SK-N-SH (cell line): ENCODE measurements at regions not wholly inside any gene's neighbourhood (a gene's known extent, or its start where the extent isn't known, plus 50 kb on each side); places are given as distances from the start of the nearest gene placed in this dataset.

Experiments
- CTCF ChIA-PET: fragments of 300-600, 350-600 bp; formaldehyde crosslinking; extraction: SDS; loops from one replicate; lab custom pipeline; 2021; lab: Yijun Ruan, JAX
- POLR2A ChIA-PET: fragments of 350-600 bp; sonication (Branson Sonifier 250); formaldehyde crosslinking; extraction: SDS; loops from one replicate; lab custom pipeline; 2020; ENCODE audit warnings: antibody characterized with exemption, inconsistent platforms; lab: Yijun Ruan, JAX
- DNase-seq: peaks from one replicate; pipeline ENCODE4 v3.0.0; 2012
- H2AFZ ChIP-seq: fragments of 200-600 bp; sonication (generic); 2 replicates; pipeline ENCODE4 v1.8.1; 2016; ENCODE audit warnings: antibody characterized with exemption, mild to moderate bottlenecking, low read depth
- H3F3A ChIP-seq: fragments of 200-600 bp; sonication (generic); replicated peaks from 2 replicates; pipeline ENCODE3; 2016; ENCODE audit warnings: antibody characterized with exemption, mild to moderate bottlenecking; ENCODE audit not compliant: insufficient read depth
- H3K27ac ChIP-seq, 2 experiments: fragments of 200-500 bp in 1 of 2; fragments of 200-600 bp in 1 of 2; sonication (Bioruptor generic) in 1 of 2; sonication (generic), shearing (Covaris generic) in 1 of 2; 2 replicates each; pipeline versions ENCODE4 v1.5.1 to v1.6.1; 2014 to 2016; ENCODE audit warnings: low read depth in 2 of 2, inconsistent platforms in 1 of 2, low read length in 1 of 2, mild to moderate bottlenecking in 1 of 2, mixed read lengths in 1 of 2
- H3K27me3 ChIP-seq: fragments of 200-600 bp; sonication (generic), shearing (Covaris generic); 2 replicates; pipeline ENCODE4 v1.6.1; 2016; ENCODE audit warnings: mixed run types; ENCODE audit not compliant: insufficient read depth
- H3K36me3 ChIP-seq, 2 experiments: fragments of 200-500 bp in 1 of 2; fragments of 200-600 bp in 1 of 2; sonication (Bioruptor generic) in 1 of 2; sonication (generic) in 1 of 2; replicated peaks in 1 of 2; 2 replicates each; pipeline versions ENCODE3 to v1.5.1; 2014 to 2016; ENCODE audit warnings: low read length in 1 of 2, mild to moderate bottlenecking in 1 of 2; ENCODE audit not compliant: insufficient read depth in 2 of 2, control insufficient read depth in 1 of 2
- H3K4me1 ChIP-seq, 2 experiments: fragments of 200-500 bp in 1 of 2; fragments of 200-600 bp in 1 of 2; sonication (Bioruptor generic) in 1 of 2; sonication (generic), shearing (Covaris generic) in 1 of 2; 2 replicates each; pipeline versions ENCODE4 v1.5.1 to v1.6.1; 2014 to 2016; ENCODE audit warnings: low read depth in 1 of 2, low read length in 1 of 2, mixed run types in 1 of 2; ENCODE audit not compliant: insufficient read depth in 2 of 2, control insufficient read depth in 1 of 2
- H3K4me2 ChIP-seq: fragments of 200-600 bp; sonication (generic), shearing (Covaris generic); 2 replicates; pipeline ENCODE4 v1.6.1; 2017; ENCODE audit warnings: mixed run types
- H3K4me3 ChIP-seq, 2 experiments: fragments of 200-500 bp in 1 of 2; fragments of 200-600 bp in 1 of 2; sonication (Bioruptor generic) in 1 of 2; sonication (generic), shearing (Covaris generic) in 1 of 2; 2 replicates each; pipeline versions ENCODE4 v1.5.1 to v1.8.1; 2014 to 2016; ENCODE audit warnings: low read depth in 2 of 2, inconsistent platforms in 1 of 2, low read length in 1 of 2, mild to moderate bottlenecking in 1 of 2, mixed read lengths in 1 of 2, moderate library complexity in 1 of 2
- H3K79me2 ChIP-seq: fragments of 200-600 bp; sonication (generic); 2 replicates; pipeline ENCODE4 v1.8.1; 2017; ENCODE audit warnings: mild to moderate bottlenecking; ENCODE audit not compliant: insufficient read depth
- H3K9ac ChIP-seq: fragments of 200-600 bp; sonication (generic); 2 replicates; pipeline ENCODE4 v1.6.1; 2017; ENCODE audit warnings: mixed run types
- H3K9me2 ChIP-seq: fragments of 200-600 bp; sonication (generic); 2 replicates; pipeline ENCODE4 v1.6.1; 2017; ENCODE audit warnings: mixed run types
- H3K9me3 ChIP-seq: fragments of 200-600 bp; sonication (generic); 2 replicates; pipeline ENCODE4 v1.6.1; 2017; ENCODE audit warnings: mixed run types, mild to moderate bottlenecking, moderate library complexity
- H4K20me1 ChIP-seq: fragments of 200-600 bp; sonication (generic); 2 replicates; pipeline ENCODE4 v1.6.1; 2017; ENCODE audit warnings: mild to moderate bottlenecking, mixed run types; ENCODE audit not compliant: insufficient read depth
- CTCF ChIP-seq: fragments of 200-600 bp; sonication (generic); IDR thresholded peaks from 2 replicates; pipeline ENCODE4 v1.6.1; 2017; ENCODE audit warnings: antibody characterized with exemption, mild to moderate bottlenecking, moderate library complexity
- ELF1 ChIP-seq: IDR thresholded peaks from 2 replicates; pipeline ENCODE4 v1.4.0; 2012
- EZH2phosphoT487 ChIP-seq: fragments of 200-600 bp; sonication (generic); IDR thresholded peaks from 2 replicates; pipeline ENCODE4 v1.6.1; 2017; ENCODE audit warnings: low read depth, mixed run types, mild to moderate bottlenecking, antibody characterized with exemption, moderate library complexity, borderline replicate concordance
- FOSL2 ChIP-seq: IDR thresholded peaks from 2 replicates; pipeline ENCODE4 v1.4.0; 2012; ENCODE audit warnings: low read depth, mild to moderate bottlenecking, moderate library complexity, borderline replicate concordance
- FOXJ3 ChIP-seq: sonication (generic); formaldehyde crosslinking; IDR thresholded peaks from 2 replicates; pipeline ENCODE4 v1.5.1; 2020; ENCODE audit warnings: mild to moderate bottlenecking, missing genetic modification reagents
- FOXM1 ChIP-seq: IDR thresholded peaks from 2 replicates; pipeline ENCODE4 v1.4.0; 2012; ENCODE audit warnings: low read depth, mild to moderate bottlenecking
- GABPA ChIP-seq: IDR thresholded peaks from 2 replicates; pipeline ENCODE4 v1.4.0; 2012; ENCODE audit warnings: low read depth, mild to moderate bottlenecking
- GATA2 ChIP-seq: sonication (generic); formaldehyde crosslinking; IDR thresholded peaks from 2 replicates; pipeline ENCODE4 v1.5.0; 2020; ENCODE audit warnings: mild to moderate bottlenecking, missing genetic modification reagents
- IRF3 ChIP-seq: fragments of 150-350 bp; IDR thresholded peaks from 2 replicates; pipeline ENCODE4 v1.6.1; 2016; ENCODE audit warnings: mild to moderate bottlenecking, low read depth, low read length
- JUND ChIP-seq: IDR thresholded peaks from 2 replicates; pipeline ENCODE4 v1.4.0; 2012
- MEF2A ChIP-seq: IDR thresholded peaks from 2 replicates; pipeline ENCODE4 v1.4.0; 2012; ENCODE audit warnings: low read depth, borderline replicate concordance
- MXI1 ChIP-seq: IDR thresholded peaks from 2 replicates; pipeline ENCODE4 v1.6.1; 2012; ENCODE audit warnings: mild to moderate bottlenecking, low read depth, low read length, improper control_type of control experiment
- NRF1 ChIP-seq: IDR thresholded peaks from 2 replicates; pipeline ENCODE4 v1.6.1; 2012; ENCODE audit warnings: low read depth, mild to moderate bottlenecking, low read length
- POLR2AphosphoS5 ChIP-seq: IDR thresholded peaks from 2 replicates; pipeline ENCODE4 v1.6.1; 2012; ENCODE audit warnings: low read depth, low read length
- RCOR1 ChIP-seq: fragments of 150-350 bp; IDR thresholded peaks from 2 replicates; pipeline ENCODE4 v1.6.1; 2017; ENCODE audit warnings: antibody characterized with exemption, low read length
- SIN3A ChIP-seq: IDR thresholded peaks from 2 replicates; pipeline ENCODE4 v1.6.1; 2012; ENCODE audit warnings: low read depth, mild to moderate bottlenecking, low read length, moderate library complexity, borderline replicate concordance
- SMC3 ChIP-seq: IDR thresholded peaks from 2 replicates; pipeline ENCODE4 v1.6.1; 2012; ENCODE audit warnings: low read depth, low read length, improper control_type of control experiment
- TCF12 ChIP-seq: IDR thresholded peaks from 2 replicates; pipeline ENCODE4 v1.4.0; 2012
- TEAD4 ChIP-seq: IDR thresholded peaks from 2 replicates; pipeline ENCODE4 v1.4.0; 2012; ENCODE audit warnings: mild to moderate bottlenecking, borderline replicate concordance; ENCODE audit not compliant: insufficient read depth
- WGBS: methylation state at CpG from one replicate; pipeline ENCODE4 v1.1.6; 2017; ENCODE audit warnings: low lambda C conversion rate; 5-methylcytosine and 5-hydroxymethylcytosine counted together
- TF ChIP-seq, protein P1 (sequence below): IDR thresholded peaks from 2 replicates; pipeline ENCODE4 v1.4.0; 2012; ENCODE audit warnings: low read depth
- TF ChIP-seq, protein P2 (sequence below): IDR thresholded peaks from 2 replicates; pipeline ENCODE4 v1.4.0; 2012; ENCODE audit warnings: low read depth, borderline replicate concordance

GRCh38 chr17:53892222-53892621, 69.5 kb downstream of the KIF2B start (continued):
- TF ChIP-seq, protein P1, sequence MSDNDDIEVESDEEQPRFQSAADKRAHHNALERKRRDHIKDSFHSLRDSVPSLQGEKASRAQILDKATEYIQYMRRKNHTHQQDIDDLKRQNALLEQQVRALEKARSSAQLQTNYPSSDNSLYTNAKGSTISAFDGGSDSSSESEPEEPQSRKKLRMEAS: no peak
- no peak for TF ChIP-seq SIN3A
- no peak for TF ChIP-seq GATA2 (CRISPR knock-in tag)
- TF ChIP-seq IRF3: no peak
- TF ChIP-seq FOXM1: no peak
- no peak for TF ChIP-seq MEF2A

DNA sequence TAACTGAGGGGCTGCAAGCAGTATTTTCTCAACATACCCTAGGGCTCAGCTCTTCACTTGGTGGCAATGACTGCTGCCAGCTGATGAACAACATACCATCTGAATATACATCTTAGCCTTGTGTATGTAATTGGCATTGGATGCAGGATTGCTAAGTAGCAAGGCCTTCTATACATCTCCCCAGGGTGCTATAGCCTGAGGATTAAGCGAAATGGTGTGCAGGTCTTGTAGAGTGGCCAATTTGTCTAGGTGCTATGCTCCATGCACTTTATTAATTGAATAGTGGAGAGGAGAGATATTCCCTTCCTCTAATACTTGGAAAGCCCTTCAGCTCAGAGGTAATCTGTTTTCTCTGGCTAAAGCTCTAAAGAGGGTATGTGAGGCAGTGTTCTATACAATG, 71.9 kb downstream of the KIF2B start:
- H3K27me3 ChIP-seq: no peaks in the 10 kb centered on the region
- ChIA-PET CTCF (interaction anchor here (1.1 kb wide), 1 partner anchor 88 kb away, joined by 3 read pairs; no protein-coding TSS in a partner anchor), POLR2A (no interaction called here)
- H3K9me2 ChIP-seq: no peaks in the 10 kb centered on the region
- no peaks in the 10 kb centered on the region; a peak in 1 of 4 replicates for H3K4me1 ChIP-seq
- TF ChIP-seq JUND (no peak), TCF12 (no peak), POLR2AphosphoS5 (no peak), NRF1 (no peak), FOXJ3 (CRISPR knock-in tag) (no peak), FOSL2 (no peak), GABPA (no peak), EZH2phosphoT487 (no peak), CTCF (no peak), MXI1 (no peak), ELF1 (no peak), RCOR1 (no peak), SMC3 (no peak), TEAD4 (no peak), FOXM1 (no peak)
- TF ChIP-seq, protein P2, sequence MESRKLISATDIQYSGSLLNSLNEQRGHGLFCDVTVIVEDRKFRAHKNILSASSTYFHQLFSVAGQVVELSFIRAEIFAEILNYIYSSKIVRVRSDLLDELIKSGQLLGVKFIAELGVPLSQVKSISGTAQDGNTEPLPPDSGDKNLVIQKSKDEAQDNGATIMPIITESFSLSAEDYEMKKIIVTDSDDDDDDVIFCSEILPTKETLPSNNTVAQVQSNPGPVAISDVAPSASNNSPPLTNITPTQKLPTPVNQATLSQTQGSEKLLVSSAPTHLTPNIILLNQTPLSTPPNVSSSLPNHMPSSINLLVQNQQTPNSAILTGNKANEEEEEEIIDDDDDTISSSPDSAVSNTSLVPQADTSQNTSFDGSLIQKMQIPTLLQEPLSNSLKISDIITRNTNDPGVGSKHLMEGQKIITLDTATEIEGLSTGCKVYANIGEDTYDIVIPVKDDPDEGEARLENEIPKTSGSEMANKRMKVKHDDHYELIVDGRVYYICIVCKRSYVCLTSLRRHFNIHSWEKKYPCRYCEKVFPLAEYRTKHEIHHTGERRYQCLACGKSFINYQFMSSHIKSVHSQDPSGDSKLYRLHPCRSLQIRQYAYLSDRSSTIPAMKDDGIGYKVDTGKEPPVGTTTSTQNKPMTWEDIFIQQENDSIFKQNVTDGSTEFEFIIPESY: no peak
- TF ChIP-seq, protein P1: no peak
- no peaks in the 10 kb centered on the region for H4K20me1 ChIP-seq
- no peak overlapping the region for H3K4me2 ChIP-seq
- no peak overlapping the region for H3K9ac ChIP-seq
- no peaks in the 10 kb centered on the region for H3K79me2 ChIP-seq
- H2AFZ ChIP-seq: no peak overlapping the region
- no peak overlapping the region for H3K4me3 ChIP-seq
- no peak for DNase-seq
- no peak overlapping the region for H3K27ac ChIP-seq
- 8% methylated on average over 1 of the region's 1 CpG for WGBS
- no peaks in the 10 kb centered on the region for H3F3A ChIP-seq
- no peaks in the 10 kb centered on the region for H3K9me3 ChIP-seq
- no peaks in the 10 kb centered on the region for H3K36me3 ChIP-seq
